GM10266 (cell line): ENCODE measurements at regions not wholly inside any gene's neighbourhood (a gene's known extent, or its start where the extent isn't known, plus 50 kb on each side); places are given as distances from the start of the nearest gene placed in this dataset.

Source experiments
- DNase-seq: peaks from one replicate; pipeline ENCODE4 v3.0.0; 2012; ENCODE audit errors: extremely low spot score
- TF ChIP-seq, protein P1 (sequence below): IDR thresholded peaks from 2 replicates; pipeline ENCODE4 v1.5.1; 2012; ENCODE audit warnings: mild to moderate bottlenecking, low read depth; ENCODE audit not compliant: control insufficient read depth, insufficient read depth; ENCODE audit errors: missing control alignments

DNA sequence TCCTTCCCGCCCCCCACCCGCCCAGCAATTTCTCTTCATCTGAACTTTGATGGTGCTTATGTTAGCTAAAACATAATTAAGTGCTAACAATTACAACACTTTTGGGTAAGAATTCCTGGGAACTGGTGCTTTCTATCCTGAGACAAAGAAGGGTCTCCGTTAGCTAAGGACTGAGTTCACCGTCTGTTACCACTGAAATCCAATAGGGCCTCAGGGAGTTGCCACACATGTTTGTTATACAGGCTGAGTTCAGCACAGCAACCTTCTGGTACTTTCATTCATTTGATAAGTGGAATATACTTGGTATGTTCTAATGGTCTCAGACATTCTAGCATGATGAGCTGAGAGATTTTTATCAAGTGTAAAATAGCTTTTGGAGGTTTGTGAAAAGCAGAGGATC, 437.9 kb downstream of the EFNA5 start:
- TF ChIP-seq, protein P1, sequence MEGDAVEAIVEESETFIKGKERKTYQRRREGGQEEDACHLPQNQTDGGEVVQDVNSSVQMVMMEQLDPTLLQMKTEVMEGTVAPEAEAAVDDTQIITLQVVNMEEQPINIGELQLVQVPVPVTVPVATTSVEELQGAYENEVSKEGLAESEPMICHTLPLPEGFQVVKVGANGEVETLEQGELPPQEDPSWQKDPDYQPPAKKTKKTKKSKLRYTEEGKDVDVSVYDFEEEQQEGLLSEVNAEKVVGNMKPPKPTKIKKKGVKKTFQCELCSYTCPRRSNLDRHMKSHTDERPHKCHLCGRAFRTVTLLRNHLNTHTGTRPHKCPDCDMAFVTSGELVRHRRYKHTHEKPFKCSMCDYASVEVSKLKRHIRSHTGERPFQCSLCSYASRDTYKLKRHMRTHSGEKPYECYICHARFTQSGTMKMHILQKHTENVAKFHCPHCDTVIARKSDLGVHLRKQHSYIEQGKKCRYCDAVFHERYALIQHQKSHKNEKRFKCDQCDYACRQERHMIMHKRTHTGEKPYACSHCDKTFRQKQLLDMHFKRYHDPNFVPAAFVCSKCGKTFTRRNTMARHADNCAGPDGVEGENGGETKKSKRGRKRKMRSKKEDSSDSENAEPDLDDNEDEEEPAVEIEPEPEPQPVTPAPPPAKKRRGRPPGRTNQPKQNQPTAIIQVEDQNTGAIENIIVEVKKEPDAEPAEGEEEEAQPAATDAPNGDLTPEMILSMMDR = no peak
- DNase-seq = no peak

- TF ChIP-seq, protein P1 = no peak
- no peak for DNase-seq
Observed at GRCh38 chr5:107232293-107232692, 438.4 kb downstream of the EFNA5 start.

GRCh38 chr5:107231191-107231590, 439.5 kb downstream of the EFNA5 start:
- no peak for DNase-seq
- TF ChIP-seq, protein P1 = no peak

GRCh38 chr5:107230367-107230766, 440.4 kb downstream of the EFNA5 start:
- no peak for DNase-seq
- TF ChIP-seq, protein P1 = no peak

- TF ChIP-seq, protein P1 = no peak
- DNase-seq = no peak
Observed at GRCh38 chr5:107228226-107228625, 442.5 kb downstream of the EFNA5 start.

GRCh38 chr5:107224272-107224671, 446.5 kb downstream of the EFNA5 start:
- no peak for DNase-seq
- TF ChIP-seq, protein P1 = no peak

- TF ChIP-seq, protein P1 = no peak
- DNase-seq = no peak
Observed at GRCh38 chr5:107223066-107223465, 447.7 kb downstream of the EFNA5 start.
